ENCODE measurements at regions not wholly inside any gene's neighbourhood (a gene's known extent, or its start where the extent isn't known, plus 50 kb on each side); places are given as distances from the start of the nearest gene placed in this dataset.

- H3K27me3 Mint-ChIP-seq (ENCODE audit: low read depth in 3 of 3) = peaks cover 4 to 10% (median 10%) of the 10 kb centered on the region in 3 donors
- Histone ChIP-seq H3K4me2 (replicated peaks; ENCODE audit: extremely low read depth, low read length, poor library complexity, severe bottlenecking) (no peak overlapping the region), H3K4me3 (replicated peaks in 1 of 3; ENCODE audit: low read depth in 2 of 3, low read length in 3 of 3) (no peak overlapping the region), H3K9me3 (replicated peaks in 1 of 2; ENCODE audit: control insufficient read depth in 1 of 2, insufficient read depth in 1 of 2, low read length in 2 of 2) (no peaks in the 10 kb centered on the region), H3K4me1 (ENCODE audit: control insufficient read depth in 1 of 2, insufficient read depth in 2 of 2, low read length in 2 of 2) (no peaks in the 10 kb centered on the region), H3K27ac (ENCODE audit: low read depth in 1 of 2, low read length in 2 of 2) (no peak overlapping the region), H3K27me3 (ENCODE audit: control insufficient read depth in 2 of 2, insufficient read depth in 2 of 2, low read length in 2 of 2) (no peaks in the 10 kb centered on the region), H4K20me1 (ENCODE audit: insufficient read depth, low read length) (no peaks in the 10 kb centered on the region), H2AFZ (ENCODE audit: insufficient read depth, low read depth, low read length, poor library complexity, severe bottlenecking) (no peak overlapping the region), H3K36me3 (replicated peaks in 1 of 2; ENCODE audit: control insufficient read depth in 1 of 2, insufficient read depth in 2 of 2, low read length in 2 of 2) (no peaks in the 10 kb centered on the region), H3K79me2 (ENCODE audit: insufficient read depth, low read length) (no peaks in the 10 kb centered on the region), H3K9ac (ENCODE audit: insufficient read depth, low read length, poor library complexity, severe bottlenecking) (no peak overlapping the region)
- H3K4me3 Mint-ChIP-seq = no peak overlapping the region
- H3K9me3 Mint-ChIP-seq = peaks cover 0 to 1% (median 0%) of the 10 kb centered on the region in 7 donors
- no CpG with 5 or more reads among the region's 2 CpGs for WGBS (ENCODE audit: insufficient coverage)
- no peak overlapping the region for H3K27ac Mint-ChIP-seq
- intact Hi-C loops (cut with micrococcal nuclease) = no loop called here
- TF ChIP-seq, protein P1, sequence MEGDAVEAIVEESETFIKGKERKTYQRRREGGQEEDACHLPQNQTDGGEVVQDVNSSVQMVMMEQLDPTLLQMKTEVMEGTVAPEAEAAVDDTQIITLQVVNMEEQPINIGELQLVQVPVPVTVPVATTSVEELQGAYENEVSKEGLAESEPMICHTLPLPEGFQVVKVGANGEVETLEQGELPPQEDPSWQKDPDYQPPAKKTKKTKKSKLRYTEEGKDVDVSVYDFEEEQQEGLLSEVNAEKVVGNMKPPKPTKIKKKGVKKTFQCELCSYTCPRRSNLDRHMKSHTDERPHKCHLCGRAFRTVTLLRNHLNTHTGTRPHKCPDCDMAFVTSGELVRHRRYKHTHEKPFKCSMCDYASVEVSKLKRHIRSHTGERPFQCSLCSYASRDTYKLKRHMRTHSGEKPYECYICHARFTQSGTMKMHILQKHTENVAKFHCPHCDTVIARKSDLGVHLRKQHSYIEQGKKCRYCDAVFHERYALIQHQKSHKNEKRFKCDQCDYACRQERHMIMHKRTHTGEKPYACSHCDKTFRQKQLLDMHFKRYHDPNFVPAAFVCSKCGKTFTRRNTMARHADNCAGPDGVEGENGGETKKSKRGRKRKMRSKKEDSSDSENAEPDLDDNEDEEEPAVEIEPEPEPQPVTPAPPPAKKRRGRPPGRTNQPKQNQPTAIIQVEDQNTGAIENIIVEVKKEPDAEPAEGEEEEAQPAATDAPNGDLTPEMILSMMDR (IDR thresholded peaks at IDR 0.05) = no peak
- DNase-seq = no peak
- no peaks in the 10 kb centered on the region for H3K36me3 Mint-ChIP-seq
- peaks cover 6% of the 10 kb centered on the region for H3K4me1 Mint-ChIP-seq
Observed at GRCh38 chr20:24766143-24766527, 182.9 kb upstream of the CST7 start.

DNA sequence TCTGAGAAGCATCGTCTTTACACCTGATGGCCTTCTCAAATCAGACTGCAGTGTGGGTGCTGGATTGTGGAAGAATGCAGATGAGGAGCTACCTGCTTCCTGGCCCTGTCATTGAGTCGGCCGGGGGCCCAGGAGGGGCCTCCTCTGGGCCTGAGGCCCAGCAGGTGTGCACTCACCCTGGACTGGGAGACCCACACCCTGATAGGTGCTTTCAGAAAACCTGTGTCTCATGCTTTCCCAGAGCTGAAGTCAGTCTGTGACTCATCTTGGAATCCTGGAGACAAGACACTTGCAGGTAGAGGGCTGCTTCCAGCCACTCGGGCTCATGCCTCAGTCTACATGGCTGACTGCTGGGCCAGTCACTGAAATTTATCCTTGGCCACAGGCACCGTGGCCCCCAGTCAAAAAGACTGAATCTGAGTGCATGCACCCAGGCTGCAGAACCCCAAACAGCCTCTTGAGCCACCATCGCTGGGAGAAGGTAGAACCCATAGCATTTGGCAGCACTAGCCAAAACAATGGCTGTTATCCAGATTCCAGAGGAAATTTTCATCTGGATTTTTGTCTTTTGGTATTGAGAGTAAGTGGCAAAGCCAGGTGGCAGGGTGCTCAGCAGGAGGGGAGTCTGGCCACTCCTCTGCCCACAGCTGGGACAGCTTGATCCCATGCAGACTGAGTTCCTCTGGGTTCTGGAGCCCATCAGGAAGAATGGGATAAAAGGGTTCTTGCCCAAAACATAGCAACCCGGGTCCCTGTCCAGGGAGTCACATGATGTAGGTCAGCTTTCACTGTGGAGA is 182.0 kb upstream of the CST7 start:
- no peak overlapping the region for H3K4me3 ChIP-seq (replicated peaks in 1 of 3; ENCODE audit: low read depth in 2 of 3, low read length in 3 of 3)
- H3K27me3 Mint-ChIP-seq (ENCODE audit: low read depth in 3 of 3) = peaks cover 7 to 17% (median 10%) of the 10 kb centered on the region in 3 donors
- no peaks in the 10 kb centered on the region for H3K9me3 ChIP-seq (replicated peaks in 1 of 2; ENCODE audit: control insufficient read depth in 1 of 2, insufficient read depth in 1 of 2, low read length in 2 of 2)
- H3K4me3 Mint-ChIP-seq = no peak overlapping the region
- no peak for DNase-seq
- no peaks in the 10 kb centered on the region for H3K4me1 ChIP-seq (ENCODE audit: control insufficient read depth in 1 of 2, insufficient read depth in 2 of 2, low read length in 2 of 2)
- H2AFZ ChIP-seq (ENCODE audit: insufficient read depth, low read depth, low read length, poor library complexity, severe bottlenecking) = no peak overlapping the region
- no peaks in the 10 kb centered on the region for H3K36me3 ChIP-seq (replicated peaks in 1 of 2; ENCODE audit: control insufficient read depth in 1 of 2, insufficient read depth in 2 of 2, low read length in 2 of 2)
- intact Hi-C loops (cut with micrococcal nuclease) = no loop called here
- no peak overlapping the region for H3K27ac Mint-ChIP-seq
- H3K27me3 ChIP-seq (ENCODE audit: control insufficient read depth in 2 of 2, insufficient read depth in 2 of 2, low read length in 2 of 2) = no peaks in the 10 kb centered on the region
- H4K20me1 ChIP-seq (ENCODE audit: insufficient read depth, low read length) = no peaks in the 10 kb centered on the region
- H3K36me3 Mint-ChIP-seq = no peaks in the 10 kb centered on the region
- no peaks in the 10 kb centered on the region for H3K79me2 ChIP-seq (ENCODE audit: insufficient read depth, low read length)
- no peak overlapping the region for H3K9ac ChIP-seq (ENCODE audit: insufficient read depth, low read length, poor library complexity, severe bottlenecking)
- WGBS (ENCODE audit: insufficient coverage) = 93% methylated on average over 6 of the region's 7 CpGs
- TF ChIP-seq, protein P1 (IDR thresholded peaks at IDR 0.05) = no peak
- H3K4me1 Mint-ChIP-seq = peaks cover 11% of the 10 kb centered on the region
- no peak overlapping the region for H3K27ac ChIP-seq (ENCODE audit: low read depth in 1 of 2, low read length in 2 of 2)
- peaks cover 0 to 1% (median 0%) of the 10 kb centered on the region in 7 donors for H3K9me3 Mint-ChIP-seq
- no peak overlapping the region for H3K4me2 ChIP-seq (replicated peaks; ENCODE audit: extremely low read depth, low read length, poor library complexity, severe bottlenecking)

Measured in CD14-positive monocyte (primary cell).